SHP77 treated with DMSO at 0.1 percent for 48 hours (cell line): ENCODE measurements at regions not wholly inside any gene's neighbourhood (a gene's known extent, or its start where the extent isn't known, plus 50 kb on each side); places are given as distances from the start of the nearest gene placed in this dataset.
"Not testable (repeated sequence)": the region's sequence is repeated elsewhere in the genome, so short reads cannot be mapped to it uniquely, and the experiment has no call there.

Experiments
- DNase-seq: peaks from one replicate; lab custom pipeline; 2025; lab: John Stamatoyannopoulos, UW

DNA sequence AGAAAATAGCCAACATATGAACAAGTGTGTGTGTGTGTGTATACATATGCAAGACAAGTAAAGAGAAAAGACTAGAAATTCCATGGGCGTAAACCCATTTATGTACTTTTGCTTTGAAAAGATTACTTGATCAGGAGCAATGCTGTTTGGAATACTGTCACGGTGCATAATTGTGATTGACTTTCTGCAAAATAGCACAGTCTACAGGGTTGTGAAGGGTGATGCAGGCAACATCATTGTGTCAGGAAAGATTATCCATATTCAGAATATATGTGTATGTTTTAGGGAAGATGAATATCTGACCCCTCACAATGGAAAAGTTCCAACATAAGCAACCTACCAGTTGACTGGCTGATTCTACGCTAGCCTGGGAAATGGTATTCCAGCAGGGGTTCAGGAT, 307.7 kb downstream of the JRKL start:
- no peak for DNase-seq

DNA sequence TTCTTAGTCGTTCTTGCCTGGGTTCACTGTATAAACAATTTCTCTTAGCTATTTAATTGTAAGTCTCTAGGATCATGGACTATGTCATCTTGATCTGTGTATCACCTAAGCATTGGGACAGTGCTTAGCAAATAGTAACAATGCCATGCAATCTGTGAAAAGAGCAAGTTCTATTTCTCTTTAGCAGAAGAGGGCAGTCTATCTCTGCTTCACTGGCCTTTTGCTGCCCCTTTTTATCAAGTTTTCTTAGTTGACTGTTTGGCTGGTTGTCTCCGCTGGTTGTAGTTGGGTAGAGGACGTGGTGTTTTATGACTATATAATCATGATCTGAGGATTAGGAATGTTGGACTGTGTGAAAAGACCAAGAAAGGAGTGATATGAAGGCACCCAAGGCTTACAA, 315.0 kb downstream of the JRKL start:
- DNase-seq, result no peak

DNA sequence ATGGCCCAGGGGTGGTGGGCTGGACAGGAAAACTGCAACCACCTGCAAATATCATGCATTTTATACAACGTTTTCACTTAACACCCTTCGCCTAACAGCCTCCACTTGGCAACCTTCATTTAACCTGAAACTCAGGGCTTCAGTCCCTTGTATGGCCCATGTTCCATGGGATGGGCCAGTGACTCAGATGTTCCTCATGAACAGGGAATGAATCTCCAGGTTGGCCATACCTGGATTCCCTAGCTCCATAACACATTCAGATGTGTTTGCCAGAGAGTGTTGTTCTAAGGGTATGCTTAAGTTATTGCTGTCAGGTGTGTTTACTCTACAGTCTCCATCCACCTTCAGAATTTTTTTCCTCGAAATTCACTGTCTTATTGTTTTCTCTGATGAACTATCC, 316.9 kb downstream of the JRKL start:
- DNase-seq, result no peak

DNA sequence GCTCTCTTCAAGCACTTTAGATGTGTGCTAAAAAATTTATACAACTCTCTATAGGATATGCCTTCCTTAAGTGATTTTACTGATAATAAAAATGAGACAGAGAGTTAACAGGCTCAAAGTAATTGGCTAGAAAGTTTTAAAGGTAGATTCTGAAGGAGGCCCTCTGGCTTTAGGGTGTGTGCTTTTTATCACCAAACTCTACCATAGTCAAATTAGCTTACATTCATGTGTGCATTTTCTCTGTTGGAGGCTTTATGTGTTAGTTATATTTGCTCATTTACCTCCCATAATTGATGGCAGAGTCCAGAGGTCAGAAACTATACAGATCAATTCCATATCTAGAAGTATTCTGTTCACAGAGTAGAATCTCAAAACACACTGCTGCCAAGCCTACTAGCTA, 317.5 kb downstream of the JRKL start:
- DNase-seq, result no peak

DNA sequence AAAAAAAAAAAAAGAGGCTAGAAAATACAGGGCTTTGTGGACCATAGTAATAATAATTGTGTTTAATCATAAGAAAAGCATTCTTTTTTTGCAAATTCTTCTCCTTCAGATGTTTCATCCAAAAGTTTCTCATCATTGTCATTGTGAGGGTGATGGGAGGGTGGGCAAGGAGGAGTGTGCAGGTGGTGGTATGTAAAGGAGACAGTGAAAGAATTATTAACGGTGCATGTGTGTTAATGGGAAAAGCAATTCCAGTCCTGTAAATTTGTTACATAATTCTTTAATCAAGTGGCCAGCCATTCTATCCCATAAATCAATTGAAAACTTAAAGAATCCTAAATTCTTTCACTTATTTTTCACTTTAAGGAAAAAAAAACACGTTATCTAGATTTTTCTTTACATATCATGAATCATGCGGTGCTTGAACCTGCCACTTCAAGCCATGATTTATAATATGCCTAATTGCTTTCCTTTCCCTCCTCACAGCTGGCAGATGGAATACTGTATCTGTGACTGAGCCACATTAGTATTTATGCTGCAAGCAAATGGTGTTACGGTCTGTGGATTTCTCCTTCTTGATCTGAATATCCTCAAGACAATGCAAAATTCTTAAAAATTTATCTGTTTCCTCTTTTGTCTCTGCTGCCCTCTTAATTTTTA, 318.5 kb downstream of the JRKL start:
- peak; percentile 74 for DNase-seq

DNA sequence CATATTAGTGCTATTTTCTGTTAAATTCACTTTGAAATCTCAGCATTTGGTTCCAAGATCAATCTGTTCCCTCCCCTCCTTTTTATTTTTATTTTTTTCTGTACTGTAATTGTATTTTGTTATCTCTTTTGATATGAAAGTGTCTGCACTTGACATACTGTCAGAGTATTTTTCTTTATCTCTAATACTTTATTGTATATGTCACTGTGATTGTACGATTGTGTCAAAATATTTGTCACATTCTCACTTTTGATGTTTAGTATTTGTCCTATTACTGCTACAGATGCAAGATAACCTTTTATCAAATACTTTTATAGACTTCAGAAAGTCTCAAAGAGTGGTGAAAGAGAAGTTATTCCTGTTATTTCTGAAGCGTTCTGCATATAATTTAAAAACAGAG, 323.5 kb downstream of the JRKL start:
- DNase-seq, result no peak

DNA sequence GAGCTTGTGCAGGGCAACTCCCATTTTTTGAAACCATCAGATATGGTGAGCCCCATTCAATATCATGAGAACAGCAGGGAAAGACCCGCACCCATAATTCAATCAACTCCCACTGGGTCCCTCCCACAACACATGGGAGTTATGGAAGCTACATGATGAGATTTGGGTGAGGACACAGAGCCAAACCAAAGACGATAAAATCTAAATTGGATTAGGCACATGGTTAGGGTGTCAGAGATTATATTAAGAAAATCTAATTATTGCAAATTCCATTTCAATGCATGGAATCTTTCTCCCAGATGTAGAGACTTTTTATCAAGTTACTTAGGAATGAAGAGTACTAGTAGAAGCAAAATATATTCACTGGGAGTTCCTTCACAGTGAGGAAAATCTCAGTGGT, 324.9 kb downstream of the JRKL start:
- DNase-seq, result no peak

DNA sequence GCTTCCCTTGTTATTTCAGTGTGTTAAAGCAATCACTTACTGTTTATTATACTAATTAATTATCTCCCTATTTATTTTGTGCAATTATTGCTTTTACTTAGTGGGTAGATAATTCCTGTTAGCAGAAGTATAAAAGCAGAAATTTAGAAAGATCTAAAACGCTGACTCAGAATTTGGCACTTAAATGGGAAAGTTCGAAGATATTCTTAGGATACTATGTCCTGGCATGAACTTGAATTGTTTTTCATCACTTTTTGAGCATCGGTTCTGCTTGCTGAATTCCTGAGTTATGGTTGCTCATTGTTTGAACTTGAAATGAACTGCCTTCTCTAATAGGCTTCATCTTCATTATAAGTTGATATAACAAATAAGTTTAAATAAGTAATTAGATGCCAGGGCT, 325.4 kb downstream of the JRKL start:
- no peak for DNase-seq

DNA sequence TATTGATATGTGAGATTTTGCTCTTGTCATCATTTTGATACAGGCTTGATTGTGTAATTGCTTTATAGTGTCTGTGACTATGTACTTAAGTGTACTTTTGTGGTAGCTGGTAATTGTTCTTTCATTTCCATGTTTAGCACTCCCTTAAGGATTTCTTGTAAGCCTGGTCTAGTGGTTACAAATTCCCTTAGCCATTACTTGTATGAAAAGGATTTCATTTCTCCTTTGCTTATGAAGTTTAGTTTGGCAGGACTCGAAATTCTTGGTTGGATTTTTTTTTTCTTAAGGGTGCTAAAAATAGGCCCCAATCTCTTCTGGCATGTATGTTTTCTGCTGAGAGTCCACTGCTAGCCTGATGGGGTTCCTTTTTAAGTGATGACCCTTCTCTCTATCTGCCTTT, 346.8 kb downstream of the JRKL start:
- no peak for DNase-seq

DNA sequence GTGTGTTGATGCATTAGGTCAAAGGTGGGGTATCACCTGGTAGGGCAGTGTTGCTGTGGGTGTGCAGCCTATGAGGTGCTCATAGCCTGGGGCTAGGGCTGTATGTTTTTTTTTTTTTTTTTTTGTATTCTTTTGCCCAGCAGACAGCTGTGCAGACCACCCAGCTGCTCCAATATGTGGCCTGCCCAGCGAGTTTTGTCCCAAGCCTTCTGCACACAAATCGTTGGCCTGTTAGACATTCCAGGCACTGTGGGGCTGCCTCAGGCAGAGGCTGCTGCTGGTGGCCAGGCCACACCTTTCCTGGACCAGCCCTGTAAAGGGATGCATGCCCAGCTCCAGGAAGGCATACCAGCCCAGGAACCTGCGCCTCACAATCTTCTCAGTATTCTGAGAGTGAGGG, 348.5 kb downstream of the JRKL start:
- DNase-seq, result no peak

DNA sequence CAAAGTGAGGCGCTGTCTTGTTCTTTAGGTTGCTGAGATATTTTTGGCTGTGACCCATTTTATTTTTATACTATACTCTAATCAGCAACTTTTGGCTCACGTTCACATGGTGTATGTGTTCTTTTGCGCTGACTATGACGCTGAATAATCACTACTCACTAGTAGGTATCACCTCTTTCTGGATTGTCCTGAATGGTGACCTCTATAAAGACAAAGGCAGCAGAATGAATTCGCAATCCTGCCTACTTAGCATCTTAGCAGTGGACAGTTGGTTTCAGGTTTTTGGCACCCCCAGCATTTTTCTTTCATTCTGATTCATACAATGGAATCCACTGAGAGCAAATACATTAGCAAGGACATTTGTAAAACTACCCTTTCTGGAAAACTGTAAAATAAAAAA, 351.3 kb downstream of the JRKL start:
- DNase-seq, result no peak

DNA sequence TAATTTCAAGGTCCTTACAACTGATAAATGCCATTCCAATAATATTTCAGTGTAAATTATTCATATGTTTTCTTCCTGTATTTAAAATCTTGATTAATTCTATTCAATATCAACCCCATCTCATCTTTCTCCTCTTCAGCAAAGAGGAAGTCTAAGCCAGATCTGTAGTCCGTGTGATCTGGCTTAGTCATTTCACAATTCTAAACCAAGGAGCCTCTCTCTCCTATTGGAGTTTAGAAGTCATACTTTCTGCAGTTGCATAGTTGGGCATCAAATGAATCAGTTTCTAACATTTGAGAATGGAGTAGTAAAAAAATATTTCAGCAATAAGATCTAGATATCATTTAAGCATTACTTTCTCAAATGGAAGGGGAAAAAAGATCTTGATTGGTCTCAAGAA, 354.9 kb downstream of the JRKL start:
- no peak for DNase-seq

DNA sequence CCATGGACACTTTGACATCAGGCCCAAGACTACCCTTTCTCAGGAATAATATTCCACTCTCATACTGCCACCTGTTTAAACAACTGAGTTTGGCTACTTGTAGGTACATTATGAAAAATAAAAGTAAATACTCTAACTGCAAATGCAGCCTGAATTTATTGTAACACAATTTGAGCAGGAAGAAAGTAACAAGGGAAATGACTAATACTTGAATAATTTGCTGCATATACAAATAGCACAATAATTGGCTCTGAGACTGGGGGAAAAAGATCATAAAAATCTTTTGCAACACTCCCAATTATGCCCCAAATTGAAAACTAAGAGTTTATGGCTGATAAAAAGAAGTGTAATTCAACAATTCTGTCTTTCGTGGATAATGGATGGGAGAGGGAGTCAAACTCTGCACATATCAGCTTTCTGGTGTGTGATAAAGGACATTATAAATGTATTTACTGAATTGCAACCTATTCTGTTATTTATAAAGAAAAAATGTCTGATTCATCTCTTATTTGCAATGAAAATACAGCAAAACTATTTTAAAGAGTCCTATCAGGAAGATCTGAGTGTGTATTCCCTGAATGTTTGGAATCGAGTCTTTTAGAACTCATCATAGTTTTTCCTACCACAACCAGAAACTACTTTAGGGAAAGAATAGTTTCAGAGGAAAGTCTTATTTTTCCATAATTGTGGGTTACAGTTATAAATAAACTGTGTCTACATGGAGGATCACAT, 359.0 kb downstream of the JRKL start:
- no peak for DNase-seq

DNA sequence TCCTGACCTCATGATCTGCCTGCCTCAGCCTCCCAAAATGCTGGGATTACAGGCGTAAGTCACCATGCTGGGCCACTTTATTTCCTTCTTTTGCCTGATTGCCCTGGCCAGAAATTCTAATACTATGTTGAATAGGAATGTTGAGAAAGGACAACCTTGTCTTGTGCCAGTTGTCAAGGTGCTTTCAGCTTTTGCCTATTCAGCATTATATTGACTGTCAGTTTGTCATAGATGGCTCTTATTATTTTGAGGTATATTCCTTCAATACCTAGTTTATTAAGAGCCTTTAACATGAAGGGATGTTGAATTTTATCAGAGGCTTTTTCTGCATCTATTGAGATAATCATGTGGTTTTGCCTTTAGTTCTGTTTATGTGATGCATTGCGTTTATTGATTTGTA, 362.0 kb downstream of the JRKL start:
- not testable (repeated sequence) for DNase-seq

DNA sequence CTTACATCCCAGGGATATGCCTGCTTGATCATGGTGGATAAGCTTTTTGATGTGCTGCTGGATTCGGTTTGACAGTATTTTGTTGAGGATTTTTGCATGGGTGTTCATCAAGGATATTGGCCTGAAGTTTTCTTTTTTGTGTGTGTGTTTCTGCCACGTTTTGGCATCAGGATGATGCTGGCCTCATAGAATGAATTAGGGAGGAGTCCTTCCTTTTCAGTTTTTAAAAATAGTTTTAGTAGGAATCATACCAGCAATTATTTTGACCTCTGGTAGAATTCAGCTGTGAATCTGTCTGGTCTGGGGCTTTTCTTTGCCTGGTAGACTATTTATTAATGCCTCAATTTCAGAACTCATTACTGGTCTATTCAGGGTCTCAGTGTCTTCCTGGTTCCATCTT, 362.4 kb downstream of the JRKL start:
- DNase-seq, result no peak

DNA sequence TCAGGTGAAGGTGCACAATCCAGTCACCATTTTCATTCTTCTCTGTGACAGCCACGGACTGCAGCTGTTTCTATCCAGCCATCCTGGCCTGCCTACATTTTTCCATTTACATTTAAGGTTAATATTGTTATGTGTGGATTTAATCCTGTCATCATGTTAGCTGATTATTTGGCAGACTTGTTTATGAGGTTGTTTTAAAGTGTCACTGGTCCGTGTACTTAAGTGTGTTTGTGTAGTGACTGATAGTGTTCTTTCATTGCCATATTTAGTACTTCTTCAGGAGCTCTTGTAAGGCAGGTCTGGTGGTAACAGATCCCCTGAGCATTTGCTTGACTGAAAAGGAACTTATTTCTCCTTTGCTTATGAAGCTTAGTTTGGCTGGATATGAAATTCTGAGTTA, 364.2 kb downstream of the JRKL start:
- DNase-seq, result no peak

DNA sequence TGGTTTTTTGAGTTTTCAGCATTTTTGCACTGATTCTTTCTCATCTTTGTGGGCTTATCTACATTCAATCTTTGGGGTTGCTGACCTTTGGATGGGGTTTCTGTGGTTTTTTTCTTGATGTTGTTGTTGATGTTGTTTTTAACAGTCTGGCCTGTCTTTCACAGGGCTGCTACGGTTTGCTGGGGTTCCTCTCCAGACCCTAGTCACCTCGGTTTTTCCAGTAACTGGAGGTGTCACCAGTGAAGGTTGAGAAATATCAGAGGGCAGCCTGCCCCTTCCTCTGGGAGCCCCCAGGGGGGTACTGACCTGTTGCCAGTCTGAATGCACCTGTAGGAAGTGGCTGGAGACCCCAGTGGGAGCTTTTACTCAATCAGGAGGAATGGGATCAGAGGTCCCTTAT, 365.4 kb downstream of the JRKL start:
- DNase-seq, result no peak

DNA sequence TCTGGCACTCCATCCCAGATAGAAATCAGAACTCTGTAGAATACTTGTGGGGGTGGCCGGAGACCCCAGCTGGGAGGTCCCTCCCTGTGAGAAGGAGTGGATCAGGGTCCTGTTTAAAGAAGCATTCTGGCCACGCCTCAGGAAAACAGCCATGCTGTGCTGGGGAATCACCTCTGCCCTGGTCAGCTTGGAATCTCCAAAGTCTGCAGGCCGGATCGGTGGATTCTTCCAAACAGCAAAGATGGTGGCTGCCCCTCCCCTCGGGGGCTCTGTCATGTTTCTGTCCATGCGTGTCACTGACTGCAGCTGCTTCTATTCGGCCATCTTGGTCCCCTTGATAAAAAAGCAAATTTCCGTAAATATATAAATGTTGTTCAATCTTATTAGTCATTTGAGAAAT, 365.9 kb downstream of the JRKL start:
- no peak for DNase-seq

DNA sequence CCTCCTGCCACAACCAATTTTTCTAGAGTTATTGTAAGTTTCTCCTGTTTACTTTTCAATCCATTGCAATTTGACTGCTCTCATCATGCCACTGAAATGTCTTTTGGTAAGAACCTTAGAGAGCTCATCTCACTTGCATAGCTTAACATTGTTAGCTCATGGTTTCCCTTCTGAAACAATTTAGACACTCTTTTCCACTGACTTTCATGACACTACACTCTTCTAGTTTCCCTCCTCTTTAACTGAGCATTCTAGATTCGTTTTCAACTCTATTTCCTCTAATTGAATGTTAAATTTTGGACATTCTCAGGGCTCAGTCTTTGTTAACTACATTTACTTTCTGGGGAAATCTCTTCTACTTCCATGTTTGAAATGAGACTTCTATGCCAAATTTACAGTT, 369.1 kb downstream of the JRKL start:
- no peak for DNase-seq

DNA sequence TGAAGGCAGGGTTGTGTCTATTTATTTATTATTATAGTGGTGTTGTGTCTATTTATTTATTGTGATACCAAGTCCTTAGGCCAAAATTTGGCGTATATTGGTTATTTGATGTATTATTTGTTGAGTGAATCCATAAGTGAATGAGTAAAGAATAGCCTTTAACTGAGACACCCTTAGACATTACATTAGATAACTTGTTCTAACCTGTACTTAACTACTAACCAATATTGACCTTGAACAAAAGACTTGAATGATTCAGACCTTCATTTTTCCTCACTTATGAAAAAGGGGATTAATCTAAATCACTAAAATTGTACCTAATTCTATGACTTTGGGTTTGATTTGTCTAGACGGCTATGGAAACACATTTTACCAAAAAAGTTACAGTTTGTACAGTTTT, 370.5 kb downstream of the JRKL start:
- no peak for DNase-seq

DNA sequence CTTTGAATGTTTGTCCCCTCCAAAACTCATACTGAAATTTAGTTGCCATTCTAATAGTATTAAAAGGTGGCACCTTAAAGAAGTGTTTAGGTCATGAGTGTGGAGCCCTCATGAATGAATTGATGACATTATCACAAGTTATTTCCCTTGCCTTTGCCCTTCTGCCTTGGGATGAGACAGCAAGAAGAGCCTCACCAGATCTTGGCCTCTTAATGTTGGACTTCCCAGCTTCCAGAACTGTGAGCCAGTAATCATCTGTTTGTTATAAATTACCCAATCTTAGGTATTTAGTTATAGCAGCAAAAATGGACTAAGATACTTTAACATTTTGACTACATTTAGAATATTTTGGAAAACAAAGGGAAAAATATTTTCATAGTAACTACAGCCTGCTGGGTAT, 371.0 kb downstream of the JRKL start:
- DNase-seq, result no peak

DNA sequence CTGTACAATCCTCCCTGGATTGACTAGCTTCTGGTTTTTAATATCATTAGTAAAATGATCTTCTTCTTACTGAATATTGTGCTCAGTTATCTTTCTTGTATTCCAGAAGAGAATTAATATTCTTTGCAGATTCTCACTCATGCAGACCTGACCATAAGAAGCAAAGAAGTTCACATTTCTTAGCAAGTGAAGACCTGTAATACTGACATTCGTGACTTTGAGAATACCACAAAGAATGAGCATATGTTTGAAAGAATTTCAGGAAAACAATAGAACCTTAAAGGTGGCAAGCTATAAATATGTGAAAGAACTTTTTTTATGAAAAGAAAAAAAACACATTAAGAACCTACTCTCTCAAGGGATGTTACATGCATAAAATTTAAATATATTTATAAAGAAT, 371.6 kb downstream of the JRKL start:
- no peak for DNase-seq

DNA sequence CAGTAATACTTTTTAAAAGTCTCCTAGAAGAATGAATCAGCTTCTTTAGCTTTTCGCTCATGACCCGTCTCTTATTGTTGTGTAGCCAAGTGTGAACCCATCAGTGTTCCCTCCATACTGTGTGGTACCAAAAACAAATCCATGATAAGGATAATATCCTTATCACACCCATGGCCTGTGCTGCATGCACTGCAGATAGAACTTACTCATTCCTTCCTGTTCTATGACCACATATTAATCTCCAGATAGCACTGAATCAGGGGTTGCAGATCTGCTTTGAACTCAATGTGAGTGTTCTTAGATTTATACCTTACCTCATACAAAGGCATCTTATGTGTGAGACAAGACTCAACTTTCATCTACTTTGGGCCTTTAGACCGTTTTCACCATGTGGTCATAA, 373.4 kb downstream of the JRKL start:
- DNase-seq, result no peak

DNA sequence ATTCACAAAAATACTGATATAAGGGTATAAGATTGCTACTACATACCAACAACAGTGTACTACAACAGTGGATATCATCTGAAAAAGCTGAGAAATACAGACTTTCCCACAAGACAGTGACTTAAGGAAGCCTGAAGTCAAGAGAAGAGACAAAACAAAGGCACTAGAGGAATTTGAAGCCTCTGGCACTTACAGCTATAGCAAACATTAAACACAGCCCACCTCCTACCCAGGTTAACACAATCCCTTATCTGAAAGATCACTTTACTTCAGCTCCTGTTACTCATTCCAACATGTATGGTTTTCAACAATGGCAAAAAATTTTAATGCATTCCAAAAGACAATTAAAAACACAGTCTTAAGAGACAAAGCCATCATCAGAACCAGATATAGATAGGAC, 388.5 kb downstream of the JRKL start:
- DNase-seq, result no peak
